Tibial nerve (tissue), 4 donors: ENCODE measurements at regions not wholly inside any gene's neighbourhood (a gene's known extent, or its start where the extent isn't known, plus 50 kb on each side); places are given as distances from the start of the nearest gene placed in this dataset.

Experiments
- EP300 ChIP-seq, 2 donors: sonication (generic); formaldehyde crosslinking; IDR thresholded peaks; one replicate each; pipeline ENCODE4 v1.6.1; 2017; ENCODE audit warnings: antibody characterized with exemption in 2 of 2, mild to moderate bottlenecking in 1 of 2
- POLR2A ChIP-seq, 2 donors: fragments of 450-650 bp; IDR thresholded peaks; one replicate each; pipeline ENCODE4 v1.6.1; 2017; ENCODE audit warnings: antibody characterized with exemption in 2 of 2, mild to moderate bottlenecking in 2 of 2, moderate library complexity in 2 of 2
- TF ChIP-seq, protein P1 (sequence below), 5 experiments: fragments of 200-600 bp in 3 of 5; fragments of 450-650 bp in 2 of 5; sonication (generic) in 3 of 5; IDR thresholded peaks; one replicate each; pipeline ENCODE4 v1.5.1; 2016 to 2019; ENCODE audit warnings: antibody characterized with exemption in 5 of 5, mild to moderate bottlenecking in 3 of 5, moderate library complexity in 2 of 5

DNA sequence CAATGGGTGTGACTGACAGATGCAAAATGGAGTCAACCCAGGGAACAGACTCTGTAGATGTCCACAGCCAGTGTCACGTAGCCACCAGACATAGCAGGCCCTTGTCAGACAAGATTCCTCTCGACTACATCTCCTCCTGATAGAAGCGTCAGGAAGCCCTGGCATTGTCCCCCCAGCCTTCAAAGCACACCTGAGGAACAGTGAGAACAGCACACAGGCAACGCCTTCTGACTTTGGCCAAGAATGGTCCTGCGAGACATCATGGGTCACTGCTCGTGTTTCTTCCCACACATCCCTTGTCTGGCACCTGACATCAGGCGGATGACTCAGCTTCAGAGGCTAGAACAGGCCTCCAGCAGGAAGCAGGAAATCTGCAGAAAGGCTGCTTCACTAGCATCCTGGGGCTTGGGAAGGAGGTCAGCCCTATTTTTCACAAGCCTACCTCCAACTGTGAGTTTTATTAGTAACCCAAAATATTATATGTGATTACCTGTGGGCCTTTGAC lies 52.8 kb upstream of the GPR26 start:
- no peak for TF ChIP-seq POLR2A (IDR thresholded peaks at IDR 0.05)
- TF ChIP-seq, protein P1, sequence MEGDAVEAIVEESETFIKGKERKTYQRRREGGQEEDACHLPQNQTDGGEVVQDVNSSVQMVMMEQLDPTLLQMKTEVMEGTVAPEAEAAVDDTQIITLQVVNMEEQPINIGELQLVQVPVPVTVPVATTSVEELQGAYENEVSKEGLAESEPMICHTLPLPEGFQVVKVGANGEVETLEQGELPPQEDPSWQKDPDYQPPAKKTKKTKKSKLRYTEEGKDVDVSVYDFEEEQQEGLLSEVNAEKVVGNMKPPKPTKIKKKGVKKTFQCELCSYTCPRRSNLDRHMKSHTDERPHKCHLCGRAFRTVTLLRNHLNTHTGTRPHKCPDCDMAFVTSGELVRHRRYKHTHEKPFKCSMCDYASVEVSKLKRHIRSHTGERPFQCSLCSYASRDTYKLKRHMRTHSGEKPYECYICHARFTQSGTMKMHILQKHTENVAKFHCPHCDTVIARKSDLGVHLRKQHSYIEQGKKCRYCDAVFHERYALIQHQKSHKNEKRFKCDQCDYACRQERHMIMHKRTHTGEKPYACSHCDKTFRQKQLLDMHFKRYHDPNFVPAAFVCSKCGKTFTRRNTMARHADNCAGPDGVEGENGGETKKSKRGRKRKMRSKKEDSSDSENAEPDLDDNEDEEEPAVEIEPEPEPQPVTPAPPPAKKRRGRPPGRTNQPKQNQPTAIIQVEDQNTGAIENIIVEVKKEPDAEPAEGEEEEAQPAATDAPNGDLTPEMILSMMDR (IDR thresholded peaks at IDR 0.05), result no peak
- TF ChIP-seq EP300 (IDR thresholded peaks at IDR 0.05), result no peak
